HG03045 (cell line): ENCODE measurements at regions not wholly inside any gene's neighbourhood (a gene's known extent, or its start where the extent isn't known, plus 50 kb on each side); places are given as distances from the start of the nearest gene placed in this dataset.
"Not testable (repeated sequence)": the region's sequence is repeated elsewhere in the genome, so short reads cannot be mapped to it uniquely, and the experiment has no call there.

Experiments
- ATAC-seq: cut with Tn5 transposase; IDR thresholded peaks from one replicate; pipeline ENCODE4 v1.9.1; 2021; ENCODE audit warnings: mild to moderate bottlenecking, moderate library complexity; ENCODE audit not compliant: unreplicated experiment

DNA sequence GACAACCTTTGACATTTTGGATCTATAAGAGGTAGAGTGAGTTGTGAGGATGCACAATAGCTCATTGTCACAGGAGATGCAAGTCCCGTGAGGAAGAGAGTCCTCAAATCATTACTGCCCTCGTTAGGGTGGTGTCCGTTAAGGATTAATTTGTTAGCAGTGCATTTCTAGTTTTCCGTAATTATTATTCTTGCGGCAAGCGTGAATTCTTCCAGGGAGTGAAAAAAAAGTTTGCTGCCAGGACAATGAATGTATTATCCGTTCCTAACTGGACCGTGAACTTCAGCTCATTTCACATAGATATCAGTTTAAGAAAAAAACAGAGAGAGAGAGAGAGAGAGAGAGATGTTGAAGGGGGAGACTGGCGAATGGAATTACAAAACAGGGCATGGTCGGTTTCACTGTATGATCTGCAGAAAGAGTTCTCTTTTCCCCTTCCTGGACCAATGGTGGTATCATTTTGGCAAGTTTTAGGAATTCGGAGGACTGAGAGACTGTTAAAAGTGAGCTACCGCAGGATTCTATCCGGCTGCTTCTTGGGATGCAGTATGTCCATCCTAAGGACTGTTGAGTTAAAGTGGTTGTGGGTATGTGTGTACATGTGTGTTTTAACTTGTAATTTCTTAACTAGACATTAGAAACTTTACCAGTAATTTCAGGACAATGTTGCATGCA is 216.0 kb upstream of the NFIA start:
- ATAC-seq = no peak

DNA sequence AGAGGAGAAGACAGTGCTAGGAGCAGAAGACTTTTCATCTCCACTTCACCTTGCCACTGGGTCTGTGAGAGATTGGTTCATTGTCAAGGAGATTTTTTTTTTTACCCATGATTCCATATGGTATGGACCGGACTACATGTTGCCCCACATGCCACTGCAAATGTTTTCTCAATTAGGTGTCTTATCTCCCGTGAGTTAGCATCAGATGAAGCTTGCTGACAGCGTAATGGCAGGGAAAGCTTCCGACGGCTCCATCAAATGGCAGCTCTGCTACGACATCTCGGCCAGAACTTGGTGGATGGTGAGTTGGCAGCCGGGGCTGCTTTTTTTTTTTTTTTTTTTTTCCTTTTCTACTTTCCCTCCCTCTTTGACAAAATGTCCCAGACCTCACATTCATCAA is 217.2 kb upstream of the NFIA start:
- ATAC-seq = no peak

DNA sequence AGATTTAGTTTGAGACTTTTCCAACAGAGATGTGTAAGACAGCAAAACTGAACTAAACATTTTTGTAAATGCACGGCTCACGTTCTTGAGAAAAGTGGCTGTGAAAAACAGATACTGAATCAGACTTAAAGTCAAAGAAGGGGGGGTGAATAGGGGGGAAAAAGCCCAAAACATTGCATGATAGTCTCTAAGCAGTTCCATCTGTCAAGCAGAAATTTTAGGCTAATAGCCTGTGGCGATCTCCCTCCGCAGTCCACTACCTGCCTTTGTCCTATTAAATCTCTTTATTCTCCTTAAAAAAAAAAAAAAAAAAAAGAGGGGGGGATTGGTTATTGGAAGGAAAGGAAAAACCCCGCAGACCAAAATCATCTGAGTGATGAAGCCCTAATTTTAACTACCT is 217.6 kb upstream of the NFIA start:
- ATAC-seq = no peak

DNA sequence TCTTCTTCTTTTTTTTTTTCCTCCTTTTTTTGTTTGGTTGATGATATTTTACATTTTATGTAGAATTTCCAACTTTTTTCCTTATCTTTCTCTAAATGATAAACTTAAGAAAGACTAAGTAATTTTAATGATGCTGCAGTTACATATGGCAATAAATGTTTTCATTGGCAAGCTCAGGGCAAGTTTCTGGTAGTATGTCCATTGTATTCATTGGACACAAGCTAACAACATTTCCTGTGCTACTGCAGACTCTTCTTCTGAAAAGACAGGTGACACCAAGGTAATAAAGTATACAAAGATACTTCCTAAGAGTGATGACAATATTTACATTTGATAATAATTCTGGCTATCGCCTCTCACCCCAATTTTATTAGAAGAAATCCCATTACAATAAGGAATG is 219.2 kb upstream of the NFIA start:
- ATAC-seq = no peak

DNA sequence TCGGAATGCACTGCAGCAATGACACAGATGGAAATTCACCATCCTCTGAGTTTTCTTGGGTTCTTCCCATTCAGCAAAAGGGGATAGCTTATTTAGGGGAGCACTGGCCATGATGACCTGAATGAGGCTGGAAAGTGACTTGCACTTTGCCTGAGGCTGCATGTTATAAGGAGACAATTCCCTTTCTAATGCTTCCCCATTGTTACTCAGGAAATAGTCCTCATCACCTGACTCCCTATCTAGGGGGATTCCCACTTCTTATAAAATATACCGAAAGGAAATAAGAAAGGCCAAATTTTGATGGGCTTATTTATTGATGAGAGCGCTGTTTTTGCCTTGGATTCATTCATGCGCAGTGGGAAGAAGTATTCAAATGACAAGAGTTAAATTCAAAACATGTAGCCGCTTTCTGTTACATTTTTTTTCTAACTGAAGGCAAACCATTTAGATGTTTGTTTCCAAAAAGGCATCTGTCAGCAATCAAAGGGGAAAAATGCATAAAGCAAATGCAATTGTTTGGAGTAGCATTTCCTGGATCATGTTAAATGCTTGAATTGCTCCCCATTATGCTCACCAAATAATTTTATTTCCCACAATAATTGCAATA is 220.3 kb upstream of the NFIA start:
- no peak for ATAC-seq

DNA sequence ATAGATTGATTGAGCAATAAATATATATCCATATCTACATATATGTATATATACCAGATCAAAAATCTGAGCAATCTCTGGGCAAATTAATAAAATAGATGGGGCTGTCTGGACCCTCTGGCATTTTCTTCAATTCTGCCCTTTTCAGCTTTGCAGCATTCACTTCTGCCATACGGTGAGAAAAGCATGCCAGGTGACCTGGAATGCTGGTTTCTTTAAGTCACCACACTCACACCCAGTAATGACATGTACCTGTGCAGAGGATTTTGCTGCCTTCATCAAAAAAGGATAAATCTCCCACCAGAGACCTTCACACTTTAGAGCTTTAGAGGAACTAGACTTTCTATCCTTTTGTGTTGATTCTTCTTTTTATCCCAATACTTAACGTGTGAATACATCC is 223.2 kb upstream of the NFIA start:
- ATAC-seq = no peak

DNA sequence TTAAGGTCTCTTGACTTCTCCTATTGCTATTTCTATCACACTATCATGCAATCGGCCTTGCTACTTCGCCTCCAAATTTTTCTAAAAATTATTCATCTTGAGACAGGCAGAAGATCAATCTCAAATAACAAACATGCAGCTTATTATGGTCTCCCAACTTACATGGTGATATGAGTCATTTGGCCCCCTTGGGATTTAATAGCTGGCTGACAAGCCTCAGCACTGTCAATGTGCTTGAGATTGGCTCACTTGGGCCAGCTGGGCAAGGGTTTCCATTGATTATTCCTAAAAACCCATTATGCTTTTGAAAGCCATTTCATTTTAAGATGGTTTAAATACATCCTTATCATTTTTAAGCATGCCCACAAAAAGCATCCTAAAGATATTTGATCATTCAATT is 224.5 kb upstream of the NFIA start:
- no peak for ATAC-seq

DNA sequence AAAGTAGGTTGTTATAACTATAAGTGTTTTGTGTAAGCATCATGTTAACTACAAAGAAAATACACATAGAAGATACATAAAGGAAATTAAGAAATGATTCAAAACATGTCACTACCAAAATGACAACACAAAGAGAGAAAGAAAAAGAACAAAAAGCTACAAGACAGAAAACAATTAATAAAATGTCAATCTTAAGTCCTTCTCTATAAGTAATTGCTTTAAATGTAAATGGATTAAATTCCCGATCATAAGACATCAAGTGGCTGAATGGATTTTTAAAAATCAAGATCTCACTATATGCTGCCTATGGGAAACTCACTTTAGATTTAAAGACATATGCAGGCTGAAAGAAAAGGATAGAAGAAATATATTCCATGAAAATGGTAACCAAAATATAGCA is 232.3 kb upstream of the NFIA start:
- ATAC-seq = no peak

DNA sequence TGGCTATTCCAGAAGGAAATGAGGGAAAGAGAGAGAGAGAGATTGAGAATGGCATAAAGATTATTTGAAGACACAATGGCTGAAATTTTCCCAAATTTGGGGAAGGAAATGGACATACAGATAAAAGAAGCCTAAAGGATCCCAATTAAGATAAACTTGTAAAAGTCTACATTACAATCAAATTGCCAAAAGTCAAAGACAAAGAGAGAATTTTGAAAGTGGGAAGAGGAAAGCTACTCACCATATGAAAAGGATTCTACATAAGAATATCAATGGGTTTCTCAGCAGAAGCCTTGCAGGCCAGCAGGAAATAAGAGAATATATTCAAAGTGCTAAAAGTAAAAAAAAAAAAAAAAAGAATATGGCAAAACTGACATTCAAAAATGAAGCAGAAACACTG is 233.0 kb upstream of the NFIA start:
- ATAC-seq = no peak

DNA sequence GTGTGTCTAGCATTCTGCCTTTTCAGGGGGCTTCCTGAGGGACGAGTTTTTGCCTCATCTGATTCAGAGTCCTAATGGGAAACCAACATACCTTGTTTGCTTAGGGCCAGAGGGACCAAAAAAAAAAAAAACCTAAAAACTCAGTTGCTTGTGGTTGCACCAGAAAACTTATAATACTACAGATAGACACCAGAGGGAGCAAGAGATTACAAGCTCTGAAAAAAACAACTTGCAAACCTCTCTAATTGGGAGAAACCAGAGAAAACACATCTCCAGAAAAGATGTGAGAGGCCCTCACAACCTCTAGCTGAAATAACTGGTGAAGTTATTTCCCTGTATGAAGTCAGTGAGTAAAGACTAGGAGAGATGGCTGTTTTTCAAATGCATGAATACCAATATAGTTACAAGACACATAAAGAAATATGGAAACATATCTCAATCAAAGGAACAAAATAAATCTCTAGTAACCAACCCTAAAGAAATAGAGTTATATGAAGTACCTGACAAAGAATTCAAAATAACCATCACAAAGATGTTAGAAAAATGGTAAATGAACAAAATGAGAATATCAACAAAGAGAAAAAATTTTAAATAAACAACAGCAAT is 233.7 kb upstream of the NFIA start:
- no peak for ATAC-seq

DNA sequence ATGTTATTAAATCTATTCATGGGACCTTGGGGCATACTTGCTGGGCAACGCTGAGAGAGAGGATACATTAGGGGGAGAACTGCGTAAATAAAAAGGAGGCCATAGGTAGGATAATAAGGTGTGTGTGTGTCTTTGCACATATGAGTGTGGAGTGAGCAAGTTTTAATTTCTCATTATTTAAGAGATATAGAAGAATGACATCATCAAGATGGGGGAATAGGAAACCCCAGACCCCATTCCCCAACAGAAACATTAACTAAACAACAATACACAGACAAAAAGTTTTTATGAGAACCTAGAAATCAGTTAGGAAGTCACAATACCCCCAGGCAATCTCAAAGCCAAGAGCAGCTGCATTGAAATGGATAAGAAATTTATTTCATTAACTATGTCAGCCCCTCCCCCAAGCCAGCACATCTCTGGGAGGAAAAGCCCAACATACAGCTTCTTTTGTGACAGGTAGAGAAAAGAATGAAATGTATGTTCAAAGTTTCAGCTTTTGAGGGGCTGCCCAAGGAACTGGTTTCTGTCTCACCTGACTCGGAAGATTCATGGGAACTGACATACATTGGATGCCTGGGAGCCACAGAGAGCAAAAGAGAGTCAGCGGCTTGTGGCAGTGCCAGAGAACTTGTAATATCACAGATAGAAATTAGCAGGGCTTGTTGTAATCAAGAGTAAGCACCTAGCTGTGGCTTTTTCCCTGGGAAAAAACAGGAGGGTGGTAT is 234.3 kb upstream of the NFIA start:
- no peak for ATAC-seq

DNA sequence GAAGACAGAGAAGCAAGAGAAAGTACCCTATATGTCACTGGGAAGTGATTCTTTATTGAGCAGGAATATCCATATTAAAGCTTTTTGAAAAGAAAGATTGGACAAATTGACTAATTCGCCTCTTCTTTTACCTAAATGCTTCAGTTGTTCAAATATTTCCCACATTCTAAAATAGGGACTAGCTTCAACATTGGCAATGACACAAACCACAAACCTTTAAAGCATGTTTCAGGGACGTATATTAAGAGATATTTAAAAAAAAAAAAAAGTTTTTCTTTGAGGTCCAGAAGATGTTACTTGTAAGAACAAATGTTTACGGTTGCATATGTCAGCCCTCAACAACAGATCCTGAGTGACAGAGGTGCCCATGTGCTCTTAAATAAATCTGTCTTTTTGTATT is 235.0 kb upstream of the NFIA start:
- no peak for ATAC-seq

DNA sequence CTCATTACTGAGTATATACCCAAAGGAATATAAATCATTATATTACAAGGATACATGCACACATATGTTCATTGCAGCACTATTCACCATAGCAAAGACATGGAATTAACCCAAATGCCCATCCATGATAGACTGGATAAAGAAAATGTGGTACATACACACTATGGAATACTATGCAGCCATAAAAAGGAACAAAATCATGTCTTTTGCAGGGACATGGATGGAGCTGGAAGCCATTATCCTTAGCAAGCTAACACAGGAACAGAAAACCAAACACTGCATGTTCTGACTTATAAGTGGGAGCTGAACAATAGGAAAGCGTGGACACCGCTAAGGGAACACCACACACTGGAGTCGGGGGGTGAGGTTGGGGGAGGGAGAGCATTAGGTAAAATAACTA is 236.7 kb upstream of the NFIA start:
- ATAC-seq = not testable (repeated sequence)

DNA sequence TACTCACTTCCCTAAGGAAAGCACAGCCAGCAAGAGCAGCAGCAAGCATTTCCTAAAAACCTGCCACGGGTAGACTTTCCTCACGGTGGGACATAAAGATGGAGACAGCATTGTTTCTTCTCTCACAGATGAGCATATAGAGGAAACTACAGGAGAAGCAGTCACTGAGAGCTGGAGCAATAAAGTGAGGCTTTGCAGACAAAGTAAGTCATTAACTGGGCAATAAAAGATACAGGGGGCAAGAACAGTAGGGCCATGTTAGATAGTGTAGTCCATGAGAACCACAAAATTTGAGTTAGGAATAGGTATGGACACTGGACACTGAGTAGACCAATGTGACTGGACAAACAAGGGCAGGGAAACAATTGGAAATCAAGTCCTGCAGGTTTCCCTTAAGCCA is 240.1 kb upstream of the NFIA start:
- no peak for ATAC-seq

DNA sequence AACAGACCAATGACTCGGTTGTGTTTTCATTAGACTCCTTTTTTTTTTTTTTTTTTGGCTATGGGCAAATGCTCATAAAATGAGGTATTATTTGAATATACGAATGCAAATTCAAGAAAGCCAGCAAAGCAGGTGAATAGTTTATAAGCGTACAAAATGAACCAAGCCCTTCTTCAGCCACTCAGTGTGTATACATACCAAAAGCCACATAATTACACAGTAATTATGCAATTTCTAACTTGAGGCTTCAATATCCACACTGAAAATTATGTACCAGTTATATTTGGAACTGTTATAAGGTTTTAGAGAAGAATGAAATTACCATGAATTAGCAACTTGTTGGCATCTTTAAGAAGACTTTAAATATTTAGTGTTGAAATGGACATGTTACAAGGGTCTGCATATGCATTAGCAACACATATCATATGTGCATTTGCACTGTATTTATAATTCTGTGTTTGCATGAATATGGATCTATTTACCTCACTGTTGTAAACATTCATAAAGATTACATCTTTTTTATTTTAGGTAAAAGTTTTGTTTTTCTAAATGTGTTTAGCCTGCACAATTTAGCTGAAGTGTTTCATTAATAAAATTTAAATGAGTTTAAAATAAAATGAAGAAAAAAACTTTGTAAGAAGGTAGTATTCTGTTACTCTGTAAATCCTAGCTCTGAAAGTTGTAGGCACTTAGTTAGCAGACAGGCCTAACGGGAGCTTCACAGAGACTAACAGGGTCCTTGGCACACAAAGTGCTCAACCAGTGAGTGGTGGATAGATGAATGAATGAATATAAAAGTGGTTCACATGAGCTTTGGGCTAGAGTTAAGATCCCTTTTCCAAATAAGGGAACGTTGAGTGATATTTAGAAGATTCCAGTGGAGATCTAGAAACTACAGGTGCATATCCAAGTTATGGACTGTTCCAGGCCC is 241.0 kb upstream of the NFIA start:
- no peak for ATAC-seq

DNA sequence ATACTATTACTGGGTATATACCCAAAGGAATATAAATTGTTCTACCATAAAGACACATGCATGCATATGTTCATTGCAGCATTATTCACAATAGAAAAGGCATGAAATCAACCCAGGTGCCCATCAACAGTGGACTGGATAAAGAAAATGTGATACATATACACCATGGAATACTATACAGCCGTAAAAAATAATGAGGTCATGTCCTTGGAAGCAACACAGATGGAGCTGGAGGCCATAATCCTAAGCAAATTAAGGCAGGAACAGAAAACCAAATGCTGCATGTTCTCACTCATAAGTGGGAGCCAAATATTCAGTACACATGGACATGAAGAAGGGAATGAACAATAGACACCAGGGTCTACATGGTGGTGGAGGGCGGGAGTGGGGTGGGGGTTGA is 241.9 kb upstream of the NFIA start:
- not testable (repeated sequence) for ATAC-seq

DNA sequence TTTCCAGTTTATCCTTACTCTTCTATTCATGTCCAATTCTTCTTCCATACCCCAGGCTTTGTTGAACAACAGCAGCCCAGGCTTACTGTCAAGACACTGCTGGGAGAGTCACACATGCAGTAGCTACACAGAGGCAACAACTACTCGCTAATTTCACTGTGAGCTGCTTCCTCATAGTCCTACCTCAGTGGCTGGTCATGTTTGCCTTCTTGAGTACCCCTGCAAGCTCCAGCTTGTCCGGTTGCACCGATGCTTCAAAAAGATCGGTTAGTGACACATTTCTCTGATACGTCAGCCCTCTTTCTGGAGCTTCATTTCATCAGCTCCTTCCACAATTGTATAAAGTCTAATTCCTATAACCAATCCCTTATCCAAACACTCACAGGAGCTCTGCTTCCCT is 246.7 kb upstream of the NFIA start:
- ATAC-seq = no peak

DNA sequence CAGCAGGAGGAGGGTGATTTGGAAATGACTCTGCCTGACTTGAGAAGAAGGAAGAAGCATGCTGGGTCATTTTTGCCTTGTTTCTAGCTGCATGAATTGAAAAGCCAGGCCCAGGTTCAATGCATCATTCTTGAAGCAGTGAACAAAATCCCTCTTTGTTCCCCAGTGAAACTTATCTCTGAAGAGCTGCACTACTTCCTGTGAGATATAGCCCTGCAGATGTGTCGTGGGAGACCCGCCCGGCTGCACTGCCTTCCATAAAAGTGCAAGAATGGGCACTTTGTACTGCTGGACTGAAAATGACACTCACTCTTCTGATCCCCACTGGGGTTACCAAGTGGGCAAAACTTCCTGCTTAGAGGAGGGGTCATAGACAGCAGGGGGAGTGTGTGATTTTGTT is 249.2 kb upstream of the NFIA start:
- ATAC-seq = no peak

DNA sequence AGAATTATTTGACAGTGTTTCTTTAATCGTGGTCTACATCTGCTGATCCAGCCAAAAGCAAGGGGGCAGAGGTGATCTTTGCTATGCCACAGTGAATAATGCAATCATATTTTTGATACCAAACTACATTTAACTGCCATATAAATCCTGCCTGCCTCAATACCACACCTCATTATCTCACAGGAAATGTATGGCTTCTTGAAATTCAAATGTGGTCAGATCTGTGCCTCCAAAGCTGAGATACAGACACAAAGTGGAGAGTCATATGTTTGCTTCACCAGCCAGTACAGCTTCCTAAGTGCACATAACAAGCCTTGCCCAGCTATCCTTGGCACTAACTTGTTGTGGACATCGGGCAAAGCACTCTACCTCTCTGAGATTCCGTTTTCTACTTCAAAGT is 250.0 kb upstream of the NFIA start:
- no peak for ATAC-seq

DNA sequence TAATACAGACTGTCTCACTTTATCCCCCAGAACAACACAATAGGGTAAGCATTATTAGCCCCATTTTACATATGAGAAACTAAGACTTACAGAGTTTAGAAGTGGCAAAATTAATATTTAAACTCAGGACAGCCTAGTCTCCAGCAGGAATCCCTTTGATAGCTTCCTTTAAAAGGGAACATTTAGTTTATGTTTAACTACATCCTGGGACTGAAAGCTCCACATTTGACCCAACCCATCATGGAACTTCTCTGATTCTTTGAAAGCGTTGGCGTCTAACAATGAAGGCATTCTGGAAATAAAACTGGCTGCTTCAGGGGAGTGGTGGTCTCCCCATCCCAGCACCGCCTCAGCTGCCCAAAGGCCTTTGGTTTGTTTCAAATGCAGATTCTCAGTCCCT is 250.6 kb upstream of the NFIA start:
- ATAC-seq = no peak

DNA sequence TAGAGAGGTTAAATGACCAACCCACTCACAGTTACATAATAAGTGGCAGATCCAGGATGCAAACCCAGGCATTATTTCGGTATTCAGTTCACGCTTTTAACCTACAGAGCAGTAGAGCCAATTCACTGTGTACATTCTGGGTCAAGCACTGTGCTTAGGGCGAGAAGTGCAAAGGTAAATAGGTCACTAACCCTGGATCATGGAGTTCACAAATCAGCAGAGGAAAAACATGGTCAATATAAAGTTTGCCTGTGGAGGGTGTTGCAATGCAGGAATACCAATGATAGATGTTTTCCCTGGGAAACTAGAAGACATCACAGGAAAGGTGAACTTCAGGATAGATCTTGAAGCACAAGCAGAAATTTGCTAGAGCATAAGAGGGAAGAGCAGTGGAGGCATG is 253.4 kb upstream of the NFIA start:
- no peak for ATAC-seq
